Esophagus (tissue), 2 donors: ENCODE measurements at regions not wholly inside any gene's neighbourhood (a gene's known extent, or its start where the extent isn't known, plus 50 kb on each side); places are given as distances from the start of the nearest gene placed in this dataset.

Source experiments
- H3K27ac ChIP-seq, 2 donors: one replicate each; pipeline ENCODE4 v1.5.1; 2013; ENCODE audit warnings: low read depth in 2 of 2, mild to moderate bottlenecking in 2 of 2, inconsistent platforms in 1 of 2, low read length in 1 of 2, moderate library complexity in 1 of 2
- H3K27me3 ChIP-seq, 2 donors: one replicate each; pipeline ENCODE4 v1.6.1; 2013; ENCODE audit warnings: low read length in 2 of 2, control low read depth in 1 of 2, mild to moderate bottlenecking in 1 of 2; ENCODE audit not compliant: insufficient read depth in 2 of 2, control insufficient read depth in 1 of 2
- H3K36me3 ChIP-seq, 2 donors: one replicate each; pipeline ENCODE4 v1.6.1; 2013; ENCODE audit warnings: low read length in 1 of 2; ENCODE audit not compliant: control insufficient read depth in 2 of 2, insufficient read depth in 2 of 2
- H3K4me1 ChIP-seq, 2 donors: one replicate each; pipeline ENCODE4 v1.6.1; 2013; ENCODE audit warnings: low read length in 1 of 2; ENCODE audit not compliant: control insufficient read depth in 2 of 2, insufficient read depth in 2 of 2
- H3K4me3 ChIP-seq, 2 donors: one replicate each; pipeline ENCODE4 v1.5.1; 2013; ENCODE audit warnings: low read length in 2 of 2, mild to moderate bottlenecking in 2 of 2, low read depth in 1 of 2, moderate library complexity in 1 of 2
- H3K9me3 ChIP-seq, 2 donors: one replicate each; pipeline ENCODE4 v1.6.1; 2013; ENCODE audit warnings: mild to moderate bottlenecking in 2 of 2, low read depth in 1 of 2, low read length in 1 of 2, moderate library complexity in 1 of 2; ENCODE audit not compliant: control insufficient read depth in 2 of 2, insufficient read depth in 1 of 2
- WGBS, 2 donors: extraction: QIAGEN DNeasy Blood & Tissue Kit; methylation state at CpG; one replicate each; pipeline ENCODE4 v1.1.7; 2013; 5-methylcytosine and 5-hydroxymethylcytosine counted together
- donor health status: healthy with polysubstance abuse.
- donor health status: Bipolar disorder and iron deficiency.

GRCh38 chr4:96186593-96186992 lies 346.7 kb downstream of the PDHA2 start:
- Histone ChIP-seq H3K9me3 (no peaks in the 10 kb centered on the region), H3K27me3 (no peaks in the 10 kb centered on the region), H3K36me3 (no peaks in the 10 kb centered on the region), H3K27ac (no peak overlapping the region), H3K4me1 (no peaks in the 10 kb centered on the region), H3K4me3 (no peak overlapping the region)
- 42 to 52% methylated on average over 2 of the region's 2 CpGs for WGBS, 2 donors

GRCh38 chr4:96189761-96190160 lies 349.9 kb downstream of the PDHA2 start:
- H3K9me3 ChIP-seq: no peaks in the 10 kb centered on the region
- H3K27me3 ChIP-seq: no peaks in the 10 kb centered on the region
- H3K4me1 ChIP-seq: no peaks in the 10 kb centered on the region
- no peaks in the 10 kb centered on the region for H3K36me3 ChIP-seq
- no peak overlapping the region for H3K27ac ChIP-seq
- no peak overlapping the region for H3K4me3 ChIP-seq

GRCh38 chr4:96193061-96193460 lies 353.2 kb downstream of the PDHA2 start:
- peaks cover 0 to 2% of the 10 kb centered on the region in 2 donors for H3K9me3 ChIP-seq
- H3K27ac ChIP-seq: no peak overlapping the region
- H3K4me1 ChIP-seq: no peaks in the 10 kb centered on the region
- no peaks in the 10 kb centered on the region for H3K27me3 ChIP-seq
- WGBS, 2 donors: 42 to 47% methylated on average over 1 of the region's 1 CpG
- no peaks in the 10 kb centered on the region for H3K36me3 ChIP-seq
- no peak overlapping the region for H3K4me3 ChIP-seq

GRCh38 chr4:96194993-96195392 lies 355.1 kb downstream of the PDHA2 start:
- WGBS, 2 donors: 50 to 56% methylated on average over 1 of the region's 1 CpG
- Histone ChIP-seq H3K4me3 (no peak overlapping the region), H3K36me3 (no peaks in the 10 kb centered on the region), H3K4me1 (no peaks in the 10 kb centered on the region), H3K9me3 (peaks cover 0 to 2% of the 10 kb centered on the region in 2 donors), H3K27me3 (no peaks in the 10 kb centered on the region), H3K27ac (no peak overlapping the region)

- H3K9me3 ChIP-seq: no peaks in the 10 kb centered on the region
- no peaks in the 10 kb centered on the region for H3K4me1 ChIP-seq
- no peaks in the 10 kb centered on the region for H3K36me3 ChIP-seq
- 55 to 59% methylated on average over 5 of the region's 5 CpGs for WGBS, 2 donors
- no peak overlapping the region for H3K4me3 ChIP-seq
- H3K27ac ChIP-seq: no peak overlapping the region
- no peaks in the 10 kb centered on the region for H3K27me3 ChIP-seq
Observed at GRCh38 chr4:96205143-96205936, 365.4 kb downstream of the PDHA2 start.

- no peak overlapping the region for H3K4me3 ChIP-seq
- 75 to 79% methylated on average over 5 of the region's 5 CpGs for WGBS, 2 donors
Observed at GRCh38 chr4:96227515-96227914, 387.6 kb downstream of the PDHA2 start.

GRCh38 chr4:96228463-96228862 lies 388.6 kb downstream of the PDHA2 start:
- no peaks in the 10 kb centered on the region for H3K4me1 ChIP-seq
- no peaks in the 10 kb centered on the region for H3K27me3 ChIP-seq
- H3K4me3 ChIP-seq: no peak overlapping the region
- no peak overlapping the region for H3K27ac ChIP-seq
- no peaks in the 10 kb centered on the region for H3K9me3 ChIP-seq
- 71 to 79% methylated on average over 4 of the region's 4 CpGs for WGBS, 2 donors
- no peaks in the 10 kb centered on the region for H3K36me3 ChIP-seq

More at GRCh38 chr4:96227515-96227914, 387.6 kb downstream of the PDHA2 start:
- Histone ChIP-seq H3K36me3 (no peaks in the 10 kb centered on the region), H3K4me1 (no peaks in the 10 kb centered on the region), H3K9me3 (no peaks in the 10 kb centered on the region), H3K27me3 (no peaks in the 10 kb centered on the region), H3K27ac (no peak overlapping the region)

GRCh38 chr4:96240041-96240440 lies 400.1 kb downstream of the PDHA2 start:
- Histone ChIP-seq H3K27ac (no peak overlapping the region), H3K27me3 (no peaks in the 10 kb centered on the region), H3K4me1 (no peaks in the 10 kb centered on the region), H3K9me3 (peaks cover 3 to 9% of the 10 kb centered on the region in 2 donors), H3K36me3 (no peaks in the 10 kb centered on the region), H3K4me3 (no peak overlapping the region)
- 67 to 79% methylated on average over 4 of the region's 4 CpGs for WGBS, 2 donors

GRCh38 chr4:96241819-96242218 lies 401.9 kb downstream of the PDHA2 start:
- H3K27me3 ChIP-seq: no peaks in the 10 kb centered on the region
- H3K36me3 ChIP-seq: no peaks in the 10 kb centered on the region
- no peak overlapping the region for H3K4me3 ChIP-seq
- H3K4me1 ChIP-seq: no peaks in the 10 kb centered on the region
- no peak overlapping the region for H3K27ac ChIP-seq
- peaks cover 3 to 9% of the 10 kb centered on the region in 2 donors for H3K9me3 ChIP-seq

- H3K4me1 ChIP-seq: no peaks in the 10 kb centered on the region
- no peak overlapping the region for H3K27ac ChIP-seq
- no peak overlapping the region for H3K4me3 ChIP-seq
- no peaks in the 10 kb centered on the region for H3K27me3 ChIP-seq
- H3K36me3 ChIP-seq: no peaks in the 10 kb centered on the region
- no peaks in the 10 kb centered on the region for H3K9me3 ChIP-seq
Observed at GRCh38 chr4:96247096-96247495, 407.2 kb downstream of the PDHA2 start.
